Fibroblast of the aortic adventitia (primary cell): ENCODE measurements at regions not wholly inside any gene's neighbourhood (a gene's known extent, or its start where the extent isn't known, plus 50 kb on each side); places are given as distances from the start of the nearest gene placed in this dataset.

Source experiments
- DNase-seq: peaks from one replicate; pipeline ENCODE4 v3.0.0-alpha.2; 2010; ENCODE audit warnings: low read depth
- H3K4me3 ChIP-seq: 2 replicates; pipeline ENCODE4 v1.5.1; 2011; ENCODE audit warnings: low read depth, mild to moderate bottlenecking, control low read depth, low read length, moderate library complexity
- TF ChIP-seq, protein P1 (sequence below): IDR thresholded peaks from 2 replicates; pipeline ENCODE4 v1.5.1; 2011; ENCODE audit warnings: mild to moderate bottlenecking, low read length, control low read depth, inconsistent platforms; ENCODE audit not compliant: insufficient read depth

DNA sequence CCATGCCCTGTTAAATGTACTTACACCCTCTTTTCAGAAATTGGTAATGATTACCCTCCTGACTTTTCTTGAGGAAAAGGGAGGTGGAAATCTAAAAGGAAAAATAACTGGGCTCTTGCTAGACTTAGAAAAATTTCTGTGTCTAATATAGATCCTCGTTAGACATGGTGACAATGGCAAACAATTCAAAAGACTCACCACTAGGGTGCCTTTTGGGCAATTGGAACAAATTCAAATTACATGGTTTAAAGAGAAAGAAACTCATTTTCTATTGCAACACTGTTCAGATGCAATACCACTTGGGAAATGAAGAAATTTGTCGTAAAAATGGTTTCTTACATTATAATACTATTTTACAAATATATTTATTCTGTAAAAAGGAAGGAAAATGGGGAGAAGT, 950.1 kb downstream of the GRM8 start:
- H3K4me3 ChIP-seq, result no peak overlapping the region
- no peak for DNase-seq
- TF ChIP-seq, protein P1, sequence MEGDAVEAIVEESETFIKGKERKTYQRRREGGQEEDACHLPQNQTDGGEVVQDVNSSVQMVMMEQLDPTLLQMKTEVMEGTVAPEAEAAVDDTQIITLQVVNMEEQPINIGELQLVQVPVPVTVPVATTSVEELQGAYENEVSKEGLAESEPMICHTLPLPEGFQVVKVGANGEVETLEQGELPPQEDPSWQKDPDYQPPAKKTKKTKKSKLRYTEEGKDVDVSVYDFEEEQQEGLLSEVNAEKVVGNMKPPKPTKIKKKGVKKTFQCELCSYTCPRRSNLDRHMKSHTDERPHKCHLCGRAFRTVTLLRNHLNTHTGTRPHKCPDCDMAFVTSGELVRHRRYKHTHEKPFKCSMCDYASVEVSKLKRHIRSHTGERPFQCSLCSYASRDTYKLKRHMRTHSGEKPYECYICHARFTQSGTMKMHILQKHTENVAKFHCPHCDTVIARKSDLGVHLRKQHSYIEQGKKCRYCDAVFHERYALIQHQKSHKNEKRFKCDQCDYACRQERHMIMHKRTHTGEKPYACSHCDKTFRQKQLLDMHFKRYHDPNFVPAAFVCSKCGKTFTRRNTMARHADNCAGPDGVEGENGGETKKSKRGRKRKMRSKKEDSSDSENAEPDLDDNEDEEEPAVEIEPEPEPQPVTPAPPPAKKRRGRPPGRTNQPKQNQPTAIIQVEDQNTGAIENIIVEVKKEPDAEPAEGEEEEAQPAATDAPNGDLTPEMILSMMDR, result no peak

DNA sequence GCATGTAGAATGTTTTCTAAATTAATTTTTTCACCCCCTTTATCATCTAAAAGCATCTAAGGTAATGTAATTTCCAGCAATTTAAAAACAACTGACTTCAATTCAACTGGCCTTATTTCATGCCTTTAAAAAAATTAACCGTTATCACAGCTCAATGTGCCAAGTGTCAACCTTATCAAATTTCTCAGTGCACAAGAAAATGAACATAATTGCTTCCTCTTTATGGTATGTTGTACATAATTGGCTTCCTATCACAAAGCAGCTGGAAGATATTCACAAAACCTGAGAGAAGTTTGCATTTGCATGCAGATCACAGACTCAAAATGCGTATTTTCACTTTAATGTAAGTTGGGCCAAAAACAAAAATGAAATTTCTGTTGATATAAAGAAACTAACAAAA, 966.4 kb downstream of the GRM8 start:
- no peak for DNase-seq
- TF ChIP-seq, protein P1, result no peak
- no peak overlapping the region for H3K4me3 ChIP-seq

DNA sequence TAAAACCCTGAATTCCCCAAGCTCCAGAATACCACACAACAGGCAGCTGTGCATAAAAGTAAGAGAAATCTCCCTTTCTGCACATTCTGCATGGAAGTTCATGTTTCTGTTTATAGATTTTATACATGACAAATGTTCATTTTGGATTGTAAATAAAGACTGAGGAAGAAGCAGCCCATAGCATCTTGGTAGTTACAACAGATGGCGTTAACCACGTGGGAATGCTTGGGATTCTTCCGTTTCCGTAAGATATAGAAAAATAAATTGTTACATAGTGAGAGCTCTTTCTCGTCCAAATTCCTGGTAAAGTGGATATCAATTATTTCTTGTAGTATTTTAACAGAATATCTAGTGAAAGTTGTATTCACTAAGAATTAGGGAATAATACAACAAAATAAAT, 1016.5 kb downstream of the GRM8 start:
- DNase-seq, result no peak
- TF ChIP-seq, protein P1, result no peak
- no peak overlapping the region for H3K4me3 ChIP-seq

DNA sequence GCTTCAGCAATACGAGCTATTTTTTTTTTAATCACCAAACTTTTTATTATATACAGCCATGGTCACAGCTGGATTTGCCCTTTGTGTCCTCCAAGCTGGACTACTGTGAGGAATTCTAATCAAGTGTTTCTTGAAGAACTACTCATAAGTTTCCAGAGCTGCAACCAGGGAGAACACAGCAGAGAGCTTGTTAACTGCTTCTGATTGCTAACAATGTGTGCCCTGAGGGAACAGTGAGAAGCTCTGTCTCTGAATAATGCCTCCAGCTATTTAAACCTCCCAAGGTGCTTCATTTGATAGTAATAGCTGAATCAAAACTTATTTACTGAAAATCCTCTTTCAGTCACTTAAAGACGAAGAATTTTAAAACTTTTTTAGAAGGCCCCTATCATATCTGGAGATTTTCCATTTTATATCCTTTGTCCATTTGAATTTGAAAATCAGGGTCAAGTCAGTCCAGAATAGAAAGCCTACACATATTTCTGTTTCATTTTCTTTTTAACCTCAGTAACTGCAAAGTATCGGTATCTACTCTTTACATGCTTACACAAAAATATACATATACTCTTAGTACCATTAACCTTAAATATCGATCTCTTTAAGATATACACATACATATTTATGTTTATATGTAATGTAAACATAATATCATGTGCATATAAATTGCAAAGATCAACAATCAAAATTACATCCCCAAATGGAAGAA, 1024.2 kb downstream of the GRM8 start:
- H3K4me3 ChIP-seq, result no peak overlapping the region
- TF ChIP-seq, protein P1, result no peak
- DNase-seq, result no peak

DNA sequence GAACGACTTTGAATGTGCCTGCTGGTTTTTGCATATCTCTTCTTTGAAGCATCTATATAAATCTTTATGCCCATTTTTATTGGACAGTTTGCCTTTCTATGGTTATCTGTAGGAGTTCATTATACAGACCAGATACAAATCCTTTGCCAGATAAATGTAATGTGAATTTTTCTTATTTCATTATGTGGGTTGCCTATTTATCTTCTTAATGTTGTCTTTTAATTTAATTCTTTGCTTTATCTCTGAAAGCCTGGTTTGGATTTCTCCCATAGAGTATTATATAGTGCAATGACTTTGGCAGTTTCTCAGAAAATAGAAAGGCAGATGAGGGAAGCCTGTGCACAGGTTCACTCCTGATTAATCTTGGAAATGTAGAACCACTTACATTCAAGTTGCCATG, 1025.1 kb downstream of the GRM8 start:
- H3K4me3 ChIP-seq, result no peak overlapping the region
- no peak for DNase-seq
- TF ChIP-seq, protein P1, result no peak

DNA sequence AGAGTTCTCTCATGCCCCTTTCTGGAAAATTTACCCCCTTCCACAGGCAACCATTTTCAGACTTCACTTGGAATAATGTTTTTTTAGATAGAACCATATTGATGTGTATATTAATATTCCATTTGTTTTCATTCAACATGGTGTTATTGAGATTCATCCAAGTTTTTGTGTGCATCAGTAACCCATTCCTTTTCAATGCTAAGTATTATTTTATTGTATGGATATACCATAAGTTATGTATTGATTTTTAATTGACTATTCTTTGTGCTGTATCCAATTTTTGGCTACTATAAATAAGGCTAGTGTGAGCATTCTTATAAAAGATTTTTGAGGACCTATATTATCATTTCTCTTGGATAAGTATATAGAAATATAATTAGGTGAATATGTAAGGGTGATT, 1025.7 kb downstream of the GRM8 start:
- no peak overlapping the region for H3K4me3 ChIP-seq
- no peak for DNase-seq
- TF ChIP-seq, protein P1, result no peak

DNA sequence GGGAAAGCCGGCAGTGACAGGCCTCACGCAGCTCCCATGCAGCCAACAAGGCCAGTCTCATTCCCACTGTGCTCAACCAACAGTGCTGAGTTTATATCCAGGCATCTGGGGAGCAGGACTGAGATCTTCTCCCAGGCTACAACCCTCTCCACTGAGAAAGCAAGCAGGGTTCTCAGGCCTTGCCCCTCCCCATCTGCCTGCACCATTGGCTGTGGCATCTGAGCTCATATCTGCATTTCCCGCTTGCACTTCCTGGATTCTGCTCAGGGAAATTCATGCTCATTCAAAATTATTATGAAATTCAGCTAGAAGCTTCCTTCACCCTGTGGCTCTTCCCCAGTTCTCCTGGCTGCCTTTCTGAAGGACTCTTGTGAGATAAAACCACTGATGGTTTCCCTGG, 1029.0 kb downstream of the GRM8 start:
- DNase-seq, result no peak
- TF ChIP-seq, protein P1, result no peak
- no peak overlapping the region for H3K4me3 ChIP-seq
